ENCODE measurements at regions not wholly inside any gene's neighbourhood (a gene's known extent, or its start where the extent isn't known, plus 50 kb on each side); places are given as distances from the start of the nearest gene placed in this dataset.

DNA sequence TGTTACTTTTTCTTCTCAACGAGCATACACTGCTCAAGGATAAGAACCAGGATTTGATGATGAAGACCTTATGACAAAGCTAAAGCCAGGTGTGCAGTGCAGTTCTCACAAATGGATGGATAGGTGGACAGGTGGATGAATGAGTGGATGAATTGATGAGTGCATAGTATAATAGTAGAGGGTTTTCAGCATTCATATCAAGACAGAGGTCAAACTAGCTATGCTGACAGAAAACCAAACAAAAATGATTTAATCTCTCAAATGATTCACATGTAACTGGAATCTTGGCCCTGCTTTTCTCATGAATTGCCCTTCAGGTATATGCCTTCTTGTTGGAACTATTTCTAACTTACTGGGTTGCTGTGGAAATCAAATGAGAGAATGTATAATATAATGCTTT is 240.9 kb downstream of the BCAT1 start:
- TF ChIP-seq SMC3 (conservative IDR thresholded peaks at IDR 0.05; ENCODE audit: insufficient read depth, low read depth, low read length) = no peak
- TF ChIP-seq, protein P1, sequence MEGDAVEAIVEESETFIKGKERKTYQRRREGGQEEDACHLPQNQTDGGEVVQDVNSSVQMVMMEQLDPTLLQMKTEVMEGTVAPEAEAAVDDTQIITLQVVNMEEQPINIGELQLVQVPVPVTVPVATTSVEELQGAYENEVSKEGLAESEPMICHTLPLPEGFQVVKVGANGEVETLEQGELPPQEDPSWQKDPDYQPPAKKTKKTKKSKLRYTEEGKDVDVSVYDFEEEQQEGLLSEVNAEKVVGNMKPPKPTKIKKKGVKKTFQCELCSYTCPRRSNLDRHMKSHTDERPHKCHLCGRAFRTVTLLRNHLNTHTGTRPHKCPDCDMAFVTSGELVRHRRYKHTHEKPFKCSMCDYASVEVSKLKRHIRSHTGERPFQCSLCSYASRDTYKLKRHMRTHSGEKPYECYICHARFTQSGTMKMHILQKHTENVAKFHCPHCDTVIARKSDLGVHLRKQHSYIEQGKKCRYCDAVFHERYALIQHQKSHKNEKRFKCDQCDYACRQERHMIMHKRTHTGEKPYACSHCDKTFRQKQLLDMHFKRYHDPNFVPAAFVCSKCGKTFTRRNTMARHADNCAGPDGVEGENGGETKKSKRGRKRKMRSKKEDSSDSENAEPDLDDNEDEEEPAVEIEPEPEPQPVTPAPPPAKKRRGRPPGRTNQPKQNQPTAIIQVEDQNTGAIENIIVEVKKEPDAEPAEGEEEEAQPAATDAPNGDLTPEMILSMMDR (IDR thresholded peaks at IDR 0.05 in 2 of 3, conservative IDR thresholded peaks at IDR 0.05 in 1 of 3; ENCODE audit: insufficient read depth in 2 of 3, low read depth in 1 of 3, low read length in 3 of 3) = no peak
- no peak for TF ChIP-seq CEBPB (tag; IDR thresholded peaks at IDR 0.05)
- no peak for TF ChIP-seq PHTF2 (CRISPR knock-in tag; IDR thresholded peaks at IDR 0.05)
- TF ChIP-seq RFX5 (IDR thresholded peaks at IDR 0.05; ENCODE audit: low read depth, low read length) = no peak
